HepG2 (cell line): ENCODE measurements at regions not wholly inside any gene's neighbourhood (a gene's known extent, or its start where the extent isn't known, plus 50 kb on each side); places are given as distances from the start of the nearest gene placed in this dataset.

Source experiments
- ZFP82 ChIP-seq: sonication (generic); formaldehyde crosslinking; IDR thresholded peaks from 2 replicates; pipeline ENCODE4 v1.5.1; 2020; ENCODE audit warnings: mild to moderate bottlenecking, missing genetic modification reagents, borderline replicate concordance
- ZNF274 ChIP-seq: sonication (generic); formaldehyde crosslinking; IDR thresholded peaks from 2 replicates; pipeline ENCODE4 v1.5.1; 2020; ENCODE audit warnings: mild to moderate bottlenecking, missing genetic modification reagents

DNA sequence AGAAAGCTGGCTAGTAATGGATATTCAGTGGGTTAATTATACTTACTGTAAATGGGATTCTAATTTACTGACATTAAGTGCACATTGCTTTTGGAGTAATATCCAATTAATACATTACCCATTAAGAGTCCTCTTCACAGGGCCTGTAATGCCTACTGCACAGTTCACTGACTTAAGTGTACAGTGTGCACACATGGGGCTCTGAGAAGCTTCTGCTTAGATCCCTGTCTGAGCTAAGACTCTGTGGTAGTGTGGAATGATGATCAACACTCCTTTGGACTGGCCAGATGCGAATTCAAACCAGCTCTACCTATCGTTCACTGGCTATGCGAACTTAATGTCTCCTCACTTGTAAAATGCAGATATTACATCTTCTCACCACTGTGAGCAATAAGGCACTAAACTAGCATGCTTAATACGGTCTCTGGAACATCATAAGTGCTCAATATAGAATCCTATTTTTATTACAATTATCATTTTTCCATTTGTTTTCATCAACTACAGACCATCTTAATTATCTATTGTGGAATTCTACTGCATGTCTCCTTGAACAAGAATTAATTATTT lies 53.8 kb upstream of the SEC61G start:
- no peak for TF ChIP-seq ZFP82 (CRISPR knock-in tag)
- no peak for TF ChIP-seq ZNF274 (CRISPR knock-in tag)
